ENCODE measurements at regions not wholly inside any gene's neighbourhood (a gene's known extent, or its start where the extent isn't known, plus 50 kb on each side); places are given as distances from the start of the nearest gene placed in this dataset.

- no peak for DNase-seq (ENCODE audit: low spot score in 2 of 2)
- H3K4me3 Mint-ChIP-seq: no peak overlapping the region
- no peaks in the 10 kb centered on the region for H3K36me3 Mint-ChIP-seq (ENCODE audit: insufficient read depth)
- H3K27ac Mint-ChIP-seq (ENCODE audit: low read depth): no peak overlapping the region
- H3K27me3 Mint-ChIP-seq: peaks cover 6% of the 10 kb centered on the region
- H3K4me1 Mint-ChIP-seq: no peaks in the 10 kb centered on the region
- no peak for ATAC-seq (replicated peaks; ENCODE audit: extremely low read depth, poor library complexity, severe bottlenecking)
- H3K9me3 Mint-ChIP-seq: no peaks in the 10 kb centered on the region
Measured at GRCh38 chr18:10381516-10381915, 72.9 kb upstream of the APCDD1 start.

- Mint-ChIP-seq H3K4me3 (no peak overlapping the region), H3K9me3 (no peaks in the 10 kb centered on the region), H3K27ac (ENCODE audit: low read depth) (no peak overlapping the region), H3K4me1 (no peaks in the 10 kb centered on the region), H3K27me3 (peaks cover 10% of the 10 kb centered on the region), H3K36me3 (ENCODE audit: insufficient read depth) (no peaks in the 10 kb centered on the region)
- ATAC-seq (replicated peaks; ENCODE audit: extremely low read depth, poor library complexity, severe bottlenecking) (no peak), DNase-seq (ENCODE audit: low spot score in 2 of 2) (no peak)
Measured at GRCh38 chr18:10381951-10382350, 72.5 kb upstream of the APCDD1 start.

- no peaks in the 10 kb centered on the region for H3K9me3 Mint-ChIP-seq
- H3K4me3 Mint-ChIP-seq: no peak overlapping the region
- H3K27me3 Mint-ChIP-seq: peaks cover 38% of the 10 kb centered on the region
- H3K4me1 Mint-ChIP-seq: no peaks in the 10 kb centered on the region
- no peak for ATAC-seq (replicated peaks; ENCODE audit: extremely low read depth, poor library complexity, severe bottlenecking)
- no peaks in the 10 kb centered on the region for H3K36me3 Mint-ChIP-seq (ENCODE audit: insufficient read depth)
- DNase-seq (ENCODE audit: low spot score in 2 of 2): no peak
- no peak overlapping the region for H3K27ac Mint-ChIP-seq (ENCODE audit: low read depth)
Measured at GRCh38 chr18:10386049-10386448, 68.4 kb upstream of the APCDD1 start.

GRCh38 chr18:10386956-10387355 is 67.5 kb upstream of the APCDD1 start:
- Mint-ChIP-seq H3K9me3 (no peaks in the 10 kb centered on the region), H3K36me3 (ENCODE audit: insufficient read depth) (peaks cover 1% of the 10 kb centered on the region), H3K27ac (ENCODE audit: low read depth) (no peak overlapping the region), H3K4me1 (no peaks in the 10 kb centered on the region), H3K4me3 (no peak overlapping the region), H3K27me3 (peaks cover 47% of the 10 kb centered on the region)
- ATAC-seq (replicated peaks; ENCODE audit: extremely low read depth, poor library complexity, severe bottlenecking) (no peak), DNase-seq (ENCODE audit: low spot score in 2 of 2) (no peak)

- DNase-seq (ENCODE audit: low spot score in 2 of 2) (no peak), ATAC-seq (replicated peaks; ENCODE audit: extremely low read depth, poor library complexity, severe bottlenecking) (no peak)
- H3K27me3 Mint-ChIP-seq: peaks cover 51% of the 10 kb centered on the region
- peaks cover 1% of the 10 kb centered on the region for H3K36me3 Mint-ChIP-seq (ENCODE audit: insufficient read depth)
- no peaks in the 10 kb centered on the region for H3K9me3 Mint-ChIP-seq
- H3K4me3 Mint-ChIP-seq: no peak overlapping the region
- H3K4me1 Mint-ChIP-seq: no peaks in the 10 kb centered on the region
- H3K27ac Mint-ChIP-seq (ENCODE audit: low read depth): no peak overlapping the region
Measured at GRCh38 chr18:10387399-10387798, 67.0 kb upstream of the APCDD1 start.

GRCh38 chr18:10388373-10388772 is 66.1 kb upstream of the APCDD1 start:
- no peak for ATAC-seq (replicated peaks; ENCODE audit: extremely low read depth, poor library complexity, severe bottlenecking)
- H3K27me3 Mint-ChIP-seq: peaks cover 61% of the 10 kb centered on the region

GRCh38 chr18:10391506-10391905 is 62.9 kb upstream of the APCDD1 start:
- H3K4me3 Mint-ChIP-seq: no peak overlapping the region
- ATAC-seq (replicated peaks; ENCODE audit: extremely low read depth, poor library complexity, severe bottlenecking) (no peak), DNase-seq (ENCODE audit: low spot score in 2 of 2) (no peak)
- no peaks in the 10 kb centered on the region for H3K4me1 Mint-ChIP-seq
- H3K27me3 Mint-ChIP-seq: peaks cover 72% of the 10 kb centered on the region
- H3K27ac Mint-ChIP-seq (ENCODE audit: low read depth): no peak overlapping the region
- peaks cover 1% of the 10 kb centered on the region for H3K36me3 Mint-ChIP-seq (ENCODE audit: insufficient read depth)
- no peaks in the 10 kb centered on the region for H3K9me3 Mint-ChIP-seq

More at GRCh38 chr18:10388373-10388772, 66.1 kb upstream of the APCDD1 start:
- Mint-ChIP-seq H3K9me3 (no peaks in the 10 kb centered on the region), H3K36me3 (ENCODE audit: insufficient read depth) (peaks cover 1% of the 10 kb centered on the region), H3K4me1 (no peaks in the 10 kb centered on the region), H3K4me3 (no peak overlapping the region), H3K27ac (ENCODE audit: low read depth) (no peak overlapping the region)
- DNase-seq (ENCODE audit: low spot score in 2 of 2): no peak

- Mint-ChIP-seq H3K27ac (ENCODE audit: low read depth) (no peak overlapping the region), H3K9me3 (no peaks in the 10 kb centered on the region), H3K27me3 (peaks cover 42% of the 10 kb centered on the region), H3K4me1 (no peaks in the 10 kb centered on the region), H3K36me3 (ENCODE audit: insufficient read depth) (no peaks in the 10 kb centered on the region), H3K4me3 (no peak overlapping the region)
- ATAC-seq (replicated peaks; ENCODE audit: extremely low read depth, poor library complexity, severe bottlenecking) (no peak), DNase-seq (ENCODE audit: low spot score in 2 of 2) (no peak)
Measured at GRCh38 chr18:10397004-10397403, 57.4 kb upstream of the APCDD1 start.

- Mint-ChIP-seq H3K36me3 (ENCODE audit: insufficient read depth) (no peaks in the 10 kb centered on the region), H3K4me3 (no peak overlapping the region), H3K4me1 (no peaks in the 10 kb centered on the region), H3K27ac (ENCODE audit: low read depth) (no peak overlapping the region), H3K27me3 (peaks cover 26% of the 10 kb centered on the region), H3K9me3 (no peaks in the 10 kb centered on the region)
- ATAC-seq (replicated peaks; ENCODE audit: extremely low read depth, poor library complexity, severe bottlenecking): no peak
- no peak for DNase-seq (ENCODE audit: low spot score in 2 of 2)
Measured at GRCh38 chr18:10398571-10398970, 55.9 kb upstream of the APCDD1 start.

- no peaks in the 10 kb centered on the region for H3K36me3 Mint-ChIP-seq (ENCODE audit: insufficient read depth)
- no peak overlapping the region for H3K27ac Mint-ChIP-seq (ENCODE audit: low read depth)
- H3K27me3 Mint-ChIP-seq: peaks cover 17% of the 10 kb centered on the region
Measured at GRCh38 chr18:10399465-10399864, 55.0 kb upstream of the APCDD1 start.

GRCh38 chr18:10400534-10401307 is 53.7 kb upstream of the APCDD1 start:
- Mint-ChIP-seq H3K4me3 (no peak overlapping the region), H3K4me1 (no peaks in the 10 kb centered on the region), H3K36me3 (ENCODE audit: insufficient read depth) (no peaks in the 10 kb centered on the region), H3K27me3 (peaks cover 12% of the 10 kb centered on the region), H3K9me3 (no peaks in the 10 kb centered on the region), H3K27ac (ENCODE audit: low read depth) (no peak overlapping the region)
- DNase-seq (ENCODE audit: low spot score in 2 of 2) (no peak), ATAC-seq (replicated peaks; ENCODE audit: extremely low read depth, poor library complexity, severe bottlenecking) (no peak)

More at GRCh38 chr18:10399465-10399864, 55.0 kb upstream of the APCDD1 start:
- Mint-ChIP-seq H3K4me3 (no peak overlapping the region), H3K4me1 (no peaks in the 10 kb centered on the region), H3K9me3 (no peaks in the 10 kb centered on the region)
- ATAC-seq (replicated peaks; ENCODE audit: extremely low read depth, poor library complexity, severe bottlenecking): no peak
- no peak for DNase-seq (ENCODE audit: low spot score in 2 of 2)

GRCh38 chr18:10401521-10401920 is 52.9 kb upstream of the APCDD1 start:
- Mint-ChIP-seq H3K36me3 (ENCODE audit: insufficient read depth) (no peaks in the 10 kb centered on the region), H3K27ac (ENCODE audit: low read depth) (no peak overlapping the region)

GRCh38 chr18:10401930-10402329 is 52.5 kb upstream of the APCDD1 start:
- Mint-ChIP-seq H3K4me3 (no peak overlapping the region), H3K27me3 (peaks cover 12% of the 10 kb centered on the region), H3K27ac (ENCODE audit: low read depth) (no peak overlapping the region), H3K36me3 (ENCODE audit: insufficient read depth) (no peaks in the 10 kb centered on the region), H3K4me1 (no peaks in the 10 kb centered on the region), H3K9me3 (no peaks in the 10 kb centered on the region)
- no peak for DNase-seq (ENCODE audit: low spot score in 2 of 2)
- no peak for ATAC-seq (replicated peaks; ENCODE audit: extremely low read depth, poor library complexity, severe bottlenecking)

More at GRCh38 chr18:10401521-10401920, 52.9 kb upstream of the APCDD1 start:
- Mint-ChIP-seq H3K4me1 (no peaks in the 10 kb centered on the region), H3K27me3 (peaks cover 12% of the 10 kb centered on the region), H3K4me3 (no peak overlapping the region), H3K9me3 (no peaks in the 10 kb centered on the region)
- DNase-seq (ENCODE audit: low spot score in 2 of 2) (no peak), ATAC-seq (replicated peaks; ENCODE audit: extremely low read depth, poor library complexity, severe bottlenecking) (no peak)

All from central memory CD8-positive, alpha-beta T cell (primary cell).